ENCODE measurements at regions not wholly inside any gene's neighbourhood (a gene's known extent, or its start where the extent isn't known, plus 50 kb on each side); places are given as distances from the start of the nearest gene placed in this dataset.
"Not testable (repeated sequence)": the region's sequence is repeated elsewhere in the genome, so short reads cannot be mapped to it uniquely, and the experiment has no call there.

- no peaks in the 10 kb centered on the region for H3K27me3 ChIP-seq (ENCODE audit: control insufficient read depth in 5 of 5, insufficient read depth in 4 of 5, low read length in 5 of 5)
- no peaks in the 10 kb centered on the region for H3K9me3 ChIP-seq (ENCODE audit: control insufficient read depth in 5 of 5, low read length in 5 of 5)
- no peak overlapping the region for H3K4me3 ChIP-seq (ENCODE audit: low read depth in 1 of 5, low read length in 5 of 5)
- H3K9ac ChIP-seq (ENCODE audit: low read length in 5 of 5) = no peak overlapping the region
- H3K4me1 ChIP-seq (ENCODE audit: control insufficient read depth in 5 of 5, insufficient read depth in 5 of 5, low read length in 5 of 5) = no peaks in the 10 kb centered on the region
- H3K36me3 ChIP-seq (ENCODE audit: control insufficient read depth in 5 of 5, insufficient read depth in 5 of 5, low read length in 5 of 5) = no peaks in the 10 kb centered on the region
- H3K27ac ChIP-seq (ENCODE audit: low read depth, low read length) = no peak overlapping the region
Observed at GRCh38 chr6:81067057-81067456, 685.4 kb downstream of the TENT5A start.

GRCh38 chr6:81063891-81064290 is 688.6 kb downstream of the TENT5A start:
- no peak overlapping the region for H3K4me3 ChIP-seq (ENCODE audit: low read depth in 1 of 5, low read length in 5 of 5)
- H3K4me1 ChIP-seq (ENCODE audit: control insufficient read depth in 5 of 5, insufficient read depth in 5 of 5, low read length in 5 of 5) = no peaks in the 10 kb centered on the region
- peaks cover 0 to 4% (median 0%) of the 10 kb centered on the region in 5 donors for H3K9me3 ChIP-seq (ENCODE audit: control insufficient read depth in 5 of 5, low read length in 5 of 5)
- no peaks in the 10 kb centered on the region for H3K36me3 ChIP-seq (ENCODE audit: control insufficient read depth in 5 of 5, insufficient read depth in 5 of 5, low read length in 5 of 5)
- no peak overlapping the region for H3K9ac ChIP-seq (ENCODE audit: low read length in 5 of 5)
- no peaks in the 10 kb centered on the region for H3K27me3 ChIP-seq (ENCODE audit: control insufficient read depth in 5 of 5, insufficient read depth in 4 of 5, low read length in 5 of 5)
- H3K27ac ChIP-seq (ENCODE audit: low read depth, low read length) = no peak overlapping the region

GRCh38 chr6:81054036-81054435 is 698.4 kb downstream of the TENT5A start:
- Histone ChIP-seq H3K9ac (ENCODE audit: low read length in 5 of 5) (no peak overlapping the region), H3K9me3 (ENCODE audit: control insufficient read depth in 5 of 5, low read length in 5 of 5) (no peaks in the 10 kb centered on the region), H3K4me3 (ENCODE audit: low read depth in 1 of 5, low read length in 5 of 5) (no peak overlapping the region), H3K36me3 (ENCODE audit: control insufficient read depth in 5 of 5, insufficient read depth in 5 of 5, low read length in 5 of 5) (no peaks in the 10 kb centered on the region), H3K4me1 (ENCODE audit: control insufficient read depth in 5 of 5, insufficient read depth in 5 of 5, low read length in 5 of 5) (no peaks in the 10 kb centered on the region), H3K27ac (ENCODE audit: low read depth, low read length) (no peak overlapping the region), H3K27me3 (ENCODE audit: control insufficient read depth in 5 of 5, insufficient read depth in 4 of 5, low read length in 5 of 5) (no peaks in the 10 kb centered on the region)

GRCh38 chr6:81051952-81052351 is 700.5 kb downstream of the TENT5A start:
- no peak overlapping the region for H3K27ac ChIP-seq (ENCODE audit: low read depth, low read length)
- H3K9ac ChIP-seq (ENCODE audit: low read length in 5 of 5) = no peak overlapping the region
- no peaks in the 10 kb centered on the region for H3K27me3 ChIP-seq (ENCODE audit: control insufficient read depth in 5 of 5, insufficient read depth in 4 of 5, low read length in 5 of 5)
- H3K36me3 ChIP-seq (ENCODE audit: control insufficient read depth in 5 of 5, insufficient read depth in 5 of 5, low read length in 5 of 5) = no peaks in the 10 kb centered on the region
- H3K4me3 ChIP-seq (ENCODE audit: low read depth in 1 of 5, low read length in 5 of 5) = no peak overlapping the region
- H3K9me3 ChIP-seq (ENCODE audit: control insufficient read depth in 5 of 5, low read length in 5 of 5) = no peaks in the 10 kb centered on the region
- no peaks in the 10 kb centered on the region for H3K4me1 ChIP-seq (ENCODE audit: control insufficient read depth in 5 of 5, insufficient read depth in 5 of 5, low read length in 5 of 5)

- no peaks in the 10 kb centered on the region for H3K9me3 ChIP-seq (ENCODE audit: control insufficient read depth in 5 of 5, low read length in 5 of 5)
- no peaks in the 10 kb centered on the region for H3K4me1 ChIP-seq (ENCODE audit: control insufficient read depth in 5 of 5, insufficient read depth in 5 of 5, low read length in 5 of 5)
- H3K4me3 ChIP-seq (ENCODE audit: low read depth in 1 of 5, low read length in 5 of 5) = no peak overlapping the region
- no peaks in the 10 kb centered on the region for H3K36me3 ChIP-seq (ENCODE audit: control insufficient read depth in 5 of 5, insufficient read depth in 5 of 5, low read length in 5 of 5)
- no peaks in the 10 kb centered on the region for H3K27me3 ChIP-seq (ENCODE audit: control insufficient read depth in 5 of 5, insufficient read depth in 4 of 5, low read length in 5 of 5)
- H3K9ac ChIP-seq (ENCODE audit: low read length in 5 of 5) = no peak overlapping the region
- H3K27ac ChIP-seq (ENCODE audit: low read depth, low read length) = no peak overlapping the region
Observed at GRCh38 chr6:81049425-81050042, 702.9 kb downstream of the TENT5A start.

GRCh38 chr6:81031416-81031815 is 721.1 kb downstream of the TENT5A start:
- Histone ChIP-seq H3K36me3 (ENCODE audit: control insufficient read depth in 5 of 5, insufficient read depth in 5 of 5, low read length in 5 of 5) (no peaks in the 10 kb centered on the region), H3K4me3 (ENCODE audit: low read depth in 1 of 5, low read length in 5 of 5) (no peak overlapping the region), H3K27me3 (ENCODE audit: control insufficient read depth in 5 of 5, insufficient read depth in 4 of 5, low read length in 5 of 5) (no peaks in the 10 kb centered on the region), H3K9me3 (ENCODE audit: control insufficient read depth in 5 of 5, low read length in 5 of 5) (no peaks in the 10 kb centered on the region), H3K4me1 (ENCODE audit: control insufficient read depth in 5 of 5, insufficient read depth in 5 of 5, low read length in 5 of 5) (peaks cover 0 to 4% (median 0%) of the 10 kb centered on the region in 5 donors), H3K27ac (ENCODE audit: low read depth, low read length) (no peak overlapping the region), H3K9ac (ENCODE audit: low read length in 5 of 5) (no peak overlapping the region)

- Histone ChIP-seq H3K4me1 (ENCODE audit: control insufficient read depth in 5 of 5, insufficient read depth in 5 of 5, low read length in 5 of 5) (no peaks in the 10 kb centered on the region), H3K9me3 (ENCODE audit: control insufficient read depth in 5 of 5, low read length in 5 of 5) (peaks cover 0 to 21% (median 8%) of the 10 kb centered on the region in 5 donors), H3K27ac (ENCODE audit: low read depth, low read length) (no peak overlapping the region), H3K36me3 (ENCODE audit: control insufficient read depth in 5 of 5, insufficient read depth in 5 of 5, low read length in 5 of 5) (no peaks in the 10 kb centered on the region), H3K4me3 (ENCODE audit: low read depth in 1 of 5, low read length in 5 of 5) (no peak overlapping the region), H3K27me3 (ENCODE audit: control insufficient read depth in 5 of 5, insufficient read depth in 4 of 5, low read length in 5 of 5) (no peaks in the 10 kb centered on the region), H3K9ac (ENCODE audit: low read length in 5 of 5) (no peak overlapping the region)
Observed at GRCh38 chr6:81026041-81026553, 726.4 kb downstream of the TENT5A start.

GRCh38 chr6:81023709-81024108 is 728.8 kb downstream of the TENT5A start:
- H3K9ac ChIP-seq (ENCODE audit: low read length in 5 of 5) = no peak overlapping the region
- H3K4me1 ChIP-seq (ENCODE audit: control insufficient read depth in 5 of 5, insufficient read depth in 5 of 5, low read length in 5 of 5) = no peaks in the 10 kb centered on the region
- H3K36me3 ChIP-seq (ENCODE audit: control insufficient read depth in 5 of 5, insufficient read depth in 5 of 5, low read length in 5 of 5) = no peaks in the 10 kb centered on the region

GRCh38 chr6:81023007-81023582 is 729.4 kb downstream of the TENT5A start:
- H3K4me3 ChIP-seq (ENCODE audit: low read depth in 1 of 5, low read length in 5 of 5) = no peak overlapping the region
- no peak overlapping the region for H3K27ac ChIP-seq (ENCODE audit: low read depth, low read length)
- H3K4me1 ChIP-seq (ENCODE audit: control insufficient read depth in 5 of 5, insufficient read depth in 5 of 5, low read length in 5 of 5) = no peaks in the 10 kb centered on the region
- no peaks in the 10 kb centered on the region for H3K36me3 ChIP-seq (ENCODE audit: control insufficient read depth in 5 of 5, insufficient read depth in 5 of 5, low read length in 5 of 5)
- H3K9me3 ChIP-seq (ENCODE audit: control insufficient read depth in 5 of 5, low read length in 5 of 5) = peaks cover 2 to 21% (median 11%) of the 10 kb centered on the region in 5 donors
- no peaks in the 10 kb centered on the region for H3K27me3 ChIP-seq (ENCODE audit: control insufficient read depth in 5 of 5, insufficient read depth in 4 of 5, low read length in 5 of 5)
- H3K9ac ChIP-seq (ENCODE audit: low read length in 5 of 5) = no peak overlapping the region

More at GRCh38 chr6:81023709-81024108, 728.8 kb downstream of the TENT5A start:
- Histone ChIP-seq H3K27me3 (ENCODE audit: control insufficient read depth in 5 of 5, insufficient read depth in 4 of 5, low read length in 5 of 5) (no peaks in the 10 kb centered on the region), H3K9me3 (ENCODE audit: control insufficient read depth in 5 of 5, low read length in 5 of 5) (peaks cover 2 to 21% (median 11%) of the 10 kb centered on the region in 5 donors), H3K27ac (ENCODE audit: low read depth, low read length) (no peak overlapping the region), H3K4me3 (ENCODE audit: low read depth in 1 of 5, low read length in 5 of 5) (no peak overlapping the region)

- not testable (repeated sequence) for H3K4me1 ChIP-seq (ENCODE audit: control insufficient read depth in 5 of 5, insufficient read depth in 5 of 5, low read length in 5 of 5); H3K27me3 ChIP-seq (ENCODE audit: control insufficient read depth in 5 of 5, insufficient read depth in 4 of 5, low read length in 5 of 5); H3K36me3 ChIP-seq (ENCODE audit: control insufficient read depth in 5 of 5, insufficient read depth in 5 of 5, low read length in 5 of 5); H3K27ac ChIP-seq (ENCODE audit: low read depth, low read length); H3K9ac ChIP-seq (ENCODE audit: low read length in 5 of 5); H3K4me3 ChIP-seq (ENCODE audit: low read depth in 1 of 5, low read length in 5 of 5)
- peaks cover 0 to 19% (median 11%) of the 10 kb centered on the region in 5 donors for H3K9me3 ChIP-seq (ENCODE audit: control insufficient read depth in 5 of 5, low read length in 5 of 5)
Observed at GRCh38 chr6:81017586-81017985, 734.9 kb downstream of the TENT5A start.
